ENCODE measurements at regions not wholly inside any gene's neighbourhood (a gene's known extent, or its start where the extent isn't known, plus 50 kb on each side); places are given as distances from the start of the nearest gene placed in this dataset.

DNA sequence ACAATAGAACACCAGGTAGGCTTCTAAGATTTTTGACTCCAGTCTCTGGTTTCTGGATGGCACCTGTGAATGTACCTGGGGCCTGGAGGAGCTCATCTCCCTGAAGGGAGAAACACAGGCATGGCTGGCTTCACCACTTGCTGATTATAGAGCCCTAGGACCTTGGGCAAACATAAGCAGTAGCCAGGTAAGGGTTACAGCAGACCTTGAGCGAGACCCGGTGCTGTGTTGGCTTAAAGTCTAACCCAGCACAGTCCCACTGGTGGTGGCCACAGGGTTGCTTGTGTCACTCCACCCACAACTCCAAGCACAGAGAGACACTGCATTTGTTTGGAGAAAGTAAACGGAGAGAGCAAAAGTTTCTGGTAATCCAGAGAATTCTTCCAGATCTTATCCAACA is 104.7 kb upstream of the SPOPL start:
- TF ChIP-seq, protein P1, sequence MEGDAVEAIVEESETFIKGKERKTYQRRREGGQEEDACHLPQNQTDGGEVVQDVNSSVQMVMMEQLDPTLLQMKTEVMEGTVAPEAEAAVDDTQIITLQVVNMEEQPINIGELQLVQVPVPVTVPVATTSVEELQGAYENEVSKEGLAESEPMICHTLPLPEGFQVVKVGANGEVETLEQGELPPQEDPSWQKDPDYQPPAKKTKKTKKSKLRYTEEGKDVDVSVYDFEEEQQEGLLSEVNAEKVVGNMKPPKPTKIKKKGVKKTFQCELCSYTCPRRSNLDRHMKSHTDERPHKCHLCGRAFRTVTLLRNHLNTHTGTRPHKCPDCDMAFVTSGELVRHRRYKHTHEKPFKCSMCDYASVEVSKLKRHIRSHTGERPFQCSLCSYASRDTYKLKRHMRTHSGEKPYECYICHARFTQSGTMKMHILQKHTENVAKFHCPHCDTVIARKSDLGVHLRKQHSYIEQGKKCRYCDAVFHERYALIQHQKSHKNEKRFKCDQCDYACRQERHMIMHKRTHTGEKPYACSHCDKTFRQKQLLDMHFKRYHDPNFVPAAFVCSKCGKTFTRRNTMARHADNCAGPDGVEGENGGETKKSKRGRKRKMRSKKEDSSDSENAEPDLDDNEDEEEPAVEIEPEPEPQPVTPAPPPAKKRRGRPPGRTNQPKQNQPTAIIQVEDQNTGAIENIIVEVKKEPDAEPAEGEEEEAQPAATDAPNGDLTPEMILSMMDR (IDR thresholded peaks at IDR 0.05), result no peak
- TF ChIP-seq POLR2A (IDR thresholded peaks at IDR 0.05), result no peak

Data from breast epithelium (tissue), 3 donors.